Heart left ventricle (tissue), 13 donors: ENCODE measurements at regions not wholly inside any gene's neighbourhood (a gene's known extent, or its start where the extent isn't known, plus 50 kb on each side); places are given as distances from the start of the nearest gene placed in this dataset.

Experiments used
- CTCF ChIP-seq, 12 donors: fragments of 200-600 bp; sonication (generic) in 4 of 12; IDR thresholded peaks; one replicate each; pipeline versions ENCODE4 v1.5.0 to v1.8.0; 2018 to 2022; ENCODE audit warnings: antibody characterized with exemption in 12 of 12, mild to moderate bottlenecking in 5 of 12
- POLR2A ChIP-seq, 2 donors: fragments of 450-650 bp; IDR thresholded peaks; one replicate each; pipeline ENCODE4 v1.6.1; 2017; ENCODE audit warnings: antibody characterized with exemption in 2 of 2, mild to moderate bottlenecking in 2 of 2, moderate library complexity in 2 of 2
- donor health status: ischemic (EF 13 %, LVEDD 7.1; RV severe dilation, severe dysfunction).
- donor health status: DM: no; HTN: yes; CAD: no.
- donor health status: DM: no; HTN: no; CAD: no.
- donor health status: ischemic (EF 25% LVEDD 6.9; RV normal size, moderate dysfunction).
- donor health status: ischemic (EF 25% LVEDD 5.7; RV mildly dilated, moderate dysfunction).
- donor health status: ischemic (EF 35%, LVEDD 5.7; RV mildly dilated, moderate dysfunction).
- donor health status: nonischemic (EF 11% LVEDD 7.7; RV severe dilation, severe dysfunction).
- donor health status: DM: yes; HTN: yes; CAD: no.
- donor health status: PGD.
- donor health status: ischemic (EF 29% LVEDD 5.4; RV normal size, mild dysfunction).
- donor health status: nonischemic (EF 23%, LVEDD 6.1; RV moderate dilation, normal function).

- TF ChIP-seq CTCF (IDR thresholded peaks at IDR 0.05), result no peak
- TF ChIP-seq POLR2A (IDR thresholded peaks at IDR 0.05), result no peak
Measured at GRCh38 chr20:50426866-50427718, 83.1 kb upstream of the PTPN1 start.
